Keratinocyte (primary cell): ENCODE measurements at regions not wholly inside any gene's neighbourhood (a gene's known extent, or its start where the extent isn't known, plus 50 kb on each side); places are given as distances from the start of the nearest gene placed in this dataset.

Experiments
- DNase-seq: peaks from one replicate; pipeline ENCODE4 v3.0.0-alpha.2; 2011; ENCODE audit warnings: low read depth, missing footprints, low spot score
- FAIRE-seq: peaks from 2 replicates; lab custom pipeline; 2011; peaks lifted over from hg19 to GRCh38; lab: Jason Lieb, UNC
- H2AFZ ChIP-seq: 2 replicates; pipeline ENCODE4 v1.6.0; 2012; ENCODE audit warnings: low read length, control low read depth, inconsistent platforms; ENCODE audit not compliant: control insufficient read depth
- H3K27ac ChIP-seq: 2 replicates; pipeline ENCODE4 v1.5.1; 2011; ENCODE audit warnings: low read length; ENCODE audit not compliant: control insufficient read depth, insufficient read depth
- H3K27me3 ChIP-seq: 3 replicates; pipeline ENCODE4 v1.6.0; 2011; ENCODE audit warnings: low read length; ENCODE audit not compliant: control insufficient read depth, insufficient read depth; ENCODE audit errors: extremely low read depth
- H3K36me3 ChIP-seq, 2 experiments: 2 replicates in 1 of 2; 3 replicates in 1 of 2; pipeline ENCODE4 v1.5.1; 2011; ENCODE audit warnings: low read length in 2 of 2, mild to moderate bottlenecking in 1 of 2; ENCODE audit not compliant: control insufficient read depth in 2 of 2, insufficient read depth in 2 of 2; ENCODE audit errors: extremely low read depth in 1 of 2
- H3K4me1 ChIP-seq: 3 replicates; pipeline ENCODE4 v1.5.1; 2011; ENCODE audit warnings: low read length; ENCODE audit not compliant: control insufficient read depth, insufficient read depth; ENCODE audit errors: extremely low read depth
- H3K4me2 ChIP-seq: 3 replicates; pipeline ENCODE4 v1.6.0; 2011; ENCODE audit warnings: low read depth, low read length; ENCODE audit not compliant: control insufficient read depth, insufficient read depth; ENCODE audit errors: extremely low read depth
- H3K4me3 ChIP-seq, 3 experiments: fragments of 200-600 bp in 1 of 3; sonication (generic) in 1 of 3; 2 replicates in 2 of 3; 3 replicates in 1 of 3; pipeline ENCODE4 v1.5.1; 2011 to 2016; ENCODE audit warnings: low read length in 3 of 3, mild to moderate bottlenecking in 3 of 3, control low read depth in 2 of 3, inconsistent platforms in 1 of 3, low read depth in 1 of 3, mixed read lengths in 1 of 3, mixed run types in 1 of 3, moderate library complexity in 1 of 3; ENCODE audit not compliant: control insufficient read depth in 2 of 3, insufficient read depth in 2 of 3; ENCODE audit errors: extremely low read depth in 1 of 3
- H3K79me2 ChIP-seq: 2 replicates; pipeline ENCODE4 v1.6.0; 2012; ENCODE audit warnings: low read length; ENCODE audit not compliant: control insufficient read depth, insufficient read depth
- H3K9ac ChIP-seq: 3 replicates; pipeline ENCODE4 v1.6.0; 2011; ENCODE audit warnings: low read length; ENCODE audit not compliant: control insufficient read depth, insufficient read depth; ENCODE audit errors: extremely low read depth
- H3K9me1 ChIP-seq: 3 replicates; pipeline ENCODE4 v1.6.0; 2011; ENCODE audit warnings: low read length; ENCODE audit not compliant: control insufficient read depth, insufficient read depth; ENCODE audit errors: extremely low read depth
- H3K9me3 ChIP-seq: 2 replicates; pipeline ENCODE4 v1.5.1; 2012; ENCODE audit warnings: low read depth, low read length; ENCODE audit not compliant: control insufficient read depth
- H4K20me1 ChIP-seq: 3 replicates; pipeline ENCODE4 v1.6.0; 2011; ENCODE audit warnings: low read length; ENCODE audit not compliant: control insufficient read depth, insufficient read depth; ENCODE audit errors: extremely low read depth
- CTCF ChIP-seq, 3 experiments: IDR thresholded peaks in 1 of 3; conservative IDR thresholded peaks in 1 of 3; optimal IDR thresholded peaks in 1 of 3; 2 replicates in 2 of 3; 3 replicates in 1 of 3; pipeline versions ENCODE3 to v1.5.1; 2011; ENCODE audit warnings: low read length in 3 of 3, mild to moderate bottlenecking in 3 of 3, moderate library complexity in 2 of 3, control low read depth in 1 of 3, inconsistent platforms in 1 of 3; ENCODE audit not compliant: insufficient read depth in 2 of 3; ENCODE audit errors: extremely low read depth in 1 of 3
- EZH2 ChIP-seq: IDR thresholded peaks from one replicate; pipeline ENCODE4 v1.6.1; 2012; ENCODE audit warnings: inconsistent platforms, mild to moderate bottlenecking, low read length, moderate library complexity
- dilution Hi-C: fragments of 300-500 bp; cut with MboI; formaldehyde crosslinking; loops from one replicate; pipeline ENCODE4 v1.7.0; 2020; ENCODE audit warnings: low sequenced_read_pairs; ENCODE audit not compliant: extremely low pct_ligation_motif_present

GRCh38 chr14:73794146-73794545, 57.5 kb upstream of the PTGR2 start:
- DNase-seq, result no peak
- Histone ChIP-seq H3K79me2 (no peaks in the 10 kb centered on the region), H3K27ac (no peak overlapping the region), H3K4me2 (no peak overlapping the region), H2AFZ (no peak overlapping the region), H3K9me1 (no peaks in the 10 kb centered on the region), H3K9ac (no peak overlapping the region), H3K4me1 (peaks cover 54% of the 10 kb centered on the region), H3K36me3 (no peaks in the 10 kb centered on the region), H3K9me3 (no peaks in the 10 kb centered on the region), H3K4me3 (no peak overlapping the region), H3K27me3 (no peaks in the 10 kb centered on the region), H4K20me1 (no peaks in the 10 kb centered on the region)
- no peak for FAIRE-seq
- dilution Hi-C loops, result no loop called here
- TF ChIP-seq CTCF (optimal IDR thresholded peaks at IDR 0.05 in 1 of 3, IDR thresholded peaks at IDR 0.05 in 1 of 3, conservative IDR thresholded peaks at IDR 0.05 in 1 of 3; ENCODE audit: extremely low read depth in 1 of 3, insufficient read depth in 2 of 3, low read length in 3 of 3) (no peak), EZH2 (no peak)

- FAIRE-seq, result no peak
- H2AFZ ChIP-seq, result no peak overlapping the region
- peaks cover 7% of the 10 kb centered on the region for H3K79me2 ChIP-seq
- H3K4me1 ChIP-seq, result peaks cover 69% of the 10 kb centered on the region
- no peak overlapping the region for H3K9ac ChIP-seq
- no peaks in the 10 kb centered on the region for H4K20me1 ChIP-seq
- no peak for DNase-seq
- no peaks in the 10 kb centered on the region for H3K36me3 ChIP-seq
- dilution Hi-C loops, result no loop called here
- no peak overlapping the region for H3K4me2 ChIP-seq
- no peaks in the 10 kb centered on the region for H3K9me1 ChIP-seq
- H3K9me3 ChIP-seq, result no peaks in the 10 kb centered on the region
- H3K27ac ChIP-seq, result no peak overlapping the region
- no peaks in the 10 kb centered on the region for H3K27me3 ChIP-seq
- TF ChIP-seq EZH2, result no peak
- no peak for TF ChIP-seq CTCF (optimal IDR thresholded peaks at IDR 0.05 in 1 of 3, IDR thresholded peaks at IDR 0.05 in 1 of 3, conservative IDR thresholded peaks at IDR 0.05 in 1 of 3; ENCODE audit: extremely low read depth in 1 of 3, insufficient read depth in 2 of 3, low read length in 3 of 3)
- no peak overlapping the region for H3K4me3 ChIP-seq
Measured at GRCh38 chr14:73792481-73792880, 59.1 kb upstream of the PTGR2 start.
